Mesenchymal stem cell (in vitro differentiated cells and primary cell): ENCODE measurements at regions not wholly inside any gene's neighbourhood (a gene's known extent, or its start where the extent isn't known, plus 50 kb on each side); places are given as distances from the start of the nearest gene placed in this dataset.
"Not testable (repeated sequence)": the region's sequence is repeated elsewhere in the genome, so short reads cannot be mapped to it uniquely, and the experiment has no call there.

Experiments
- DNase-seq: peaks from one replicate; pipeline ENCODE4 v3.0.0-alpha.2; 2013
- H2AFZ ChIP-seq: one replicate; pipeline ENCODE4 v1.6.1; 2013; ENCODE audit warnings: low read depth, mild to moderate bottlenecking, control low read depth, inconsistent platforms, low read length, moderate library complexity
- H2AK5ac ChIP-seq: 2 replicates; pipeline ENCODE4 v1.6.1; 2013; ENCODE audit warnings: low read length, moderate library complexity, mild to moderate bottlenecking, inconsistent platforms; ENCODE audit not compliant: severe bottlenecking
- H2BK120ac ChIP-seq: one replicate; pipeline ENCODE4 v1.6.1; 2013; ENCODE audit warnings: low read depth, mild to moderate bottlenecking, inconsistent platforms, low read length, moderate library complexity
- H2BK12ac ChIP-seq, 2 experiments: one replicate each; pipeline ENCODE4 v1.6.1; 2013; ENCODE audit warnings: inconsistent platforms in 2 of 2, low read length in 2 of 2, mild to moderate bottlenecking in 2 of 2, moderate library complexity in 2 of 2, control low read depth in 1 of 2
- H2BK15ac ChIP-seq: one replicate; pipeline ENCODE4 v1.6.1; 2013; ENCODE audit warnings: mild to moderate bottlenecking, low read depth, inconsistent platforms; ENCODE audit not compliant: poor library complexity, severe bottlenecking
- H2BK5ac ChIP-seq: 2 replicates; pipeline ENCODE4 v1.6.1; 2013; ENCODE audit warnings: low read depth, mild to moderate bottlenecking, low read length, control low read depth, inconsistent platforms; ENCODE audit not compliant: poor library complexity, severe bottlenecking
- H3K14ac ChIP-seq, 2 experiments: one replicate each; pipeline ENCODE4 v1.6.1; 2013; ENCODE audit warnings: inconsistent platforms in 2 of 2, low read length in 2 of 2, control low read depth in 1 of 2, mild to moderate bottlenecking in 1 of 2, moderate library complexity in 1 of 2
- H3K18ac ChIP-seq, 2 experiments: one replicate each; pipeline ENCODE4 v1.6.1; 2013; ENCODE audit warnings: inconsistent platforms in 2 of 2, low read length in 2 of 2, control low read depth in 1 of 2, low read depth in 1 of 2, mild to moderate bottlenecking in 1 of 2
- H3K23ac ChIP-seq, 2 experiments: one replicate each; pipeline ENCODE4 v1.6.1; 2013; ENCODE audit warnings: inconsistent platforms in 2 of 2, low read length in 2 of 2, mild to moderate bottlenecking in 2 of 2, moderate library complexity in 2 of 2, control low read depth in 1 of 2
- H3K27ac ChIP-seq: 2 replicates; pipeline ENCODE4 v1.5.1; 2013; ENCODE audit warnings: mild to moderate bottlenecking, moderate library complexity, low read length, control low read depth, inconsistent platforms; ENCODE audit not compliant: poor library complexity, severe bottlenecking
- H3K27me3 ChIP-seq, 2 experiments: 2 replicates each; pipeline versions ENCODE4 v1.6.1 to v1.7.0; 2013; ENCODE audit warnings: low read length in 2 of 2, mild to moderate bottlenecking in 2 of 2, moderate library complexity in 2 of 2, control low read depth in 1 of 2, inconsistent platforms in 1 of 2; ENCODE audit not compliant: control insufficient read depth in 1 of 2, insufficient read depth in 1 of 2
- H3K36me3 ChIP-seq, 2 experiments: 2 replicates each; pipeline versions ENCODE4 v1.6.1 to v1.7.0; 2013; ENCODE audit warnings: low read length in 2 of 2, control low read depth in 1 of 2, inconsistent platforms in 1 of 2, low read depth in 1 of 2, mild to moderate bottlenecking in 1 of 2; ENCODE audit not compliant: insufficient read depth in 2 of 2, control insufficient read depth in 1 of 2
- H3K4ac ChIP-seq, 2 experiments: one replicate each; pipeline ENCODE4 v1.6.1; 2013; ENCODE audit warnings: inconsistent platforms in 2 of 2, low read length in 2 of 2, mild to moderate bottlenecking in 2 of 2, moderate library complexity in 2 of 2, control low read depth in 1 of 2, low read depth in 1 of 2
- H3K4me1 ChIP-seq: 2 replicates; pipeline ENCODE4 v1.6.1; 2013; ENCODE audit warnings: low read depth, low read length, control low read depth; ENCODE audit not compliant: control insufficient read depth, insufficient read depth
- H3K4me2 ChIP-seq: 2 replicates; pipeline ENCODE4 v1.6.1; 2013; ENCODE audit warnings: low read length, mild to moderate bottlenecking, inconsistent platforms; ENCODE audit not compliant: poor library complexity, severe bottlenecking
- H3K4me3 ChIP-seq, 2 experiments: 2 replicates each; pipeline versions ENCODE4 v1.5.1 to v1.7.0; 2013; ENCODE audit warnings: low read length in 2 of 2, mild to moderate bottlenecking in 2 of 2, control low read depth in 1 of 2, low read depth in 1 of 2; ENCODE audit not compliant: insufficient read depth in 1 of 2
- H3K79me1 ChIP-seq: replicated peaks from 2 replicates; pipeline ENCODE4 v1.6.1; 2013; ENCODE audit warnings: mild to moderate bottlenecking, control low read depth, low read length, inconsistent platforms; ENCODE audit not compliant: poor library complexity, severe bottlenecking
- H3K9ac ChIP-seq: 2 replicates; pipeline ENCODE4 v1.7.0; 2013; ENCODE audit warnings: mild to moderate bottlenecking, low read length, moderate library complexity
- H3K9me3 ChIP-seq: 2 replicates; pipeline ENCODE4 v1.7.0; 2013; ENCODE audit warnings: mild to moderate bottlenecking, low read length; ENCODE audit not compliant: control insufficient read depth
- H4K8ac ChIP-seq: one replicate; pipeline ENCODE4 v1.6.1; 2013; ENCODE audit warnings: inconsistent platforms, mild to moderate bottlenecking, low read length, moderate library complexity
- H4K91ac ChIP-seq: one replicate; pipeline ENCODE4 v1.6.1; 2013; ENCODE audit warnings: mild to moderate bottlenecking, low read length, inconsistent platforms
- WGBS: methylation state at CpG from one replicate; pipeline ENCODE4 v1.1.7; 2013; ENCODE audit warnings: mixed read lengths; 5-methylcytosine and 5-hydroxymethylcytosine counted together

DNA sequence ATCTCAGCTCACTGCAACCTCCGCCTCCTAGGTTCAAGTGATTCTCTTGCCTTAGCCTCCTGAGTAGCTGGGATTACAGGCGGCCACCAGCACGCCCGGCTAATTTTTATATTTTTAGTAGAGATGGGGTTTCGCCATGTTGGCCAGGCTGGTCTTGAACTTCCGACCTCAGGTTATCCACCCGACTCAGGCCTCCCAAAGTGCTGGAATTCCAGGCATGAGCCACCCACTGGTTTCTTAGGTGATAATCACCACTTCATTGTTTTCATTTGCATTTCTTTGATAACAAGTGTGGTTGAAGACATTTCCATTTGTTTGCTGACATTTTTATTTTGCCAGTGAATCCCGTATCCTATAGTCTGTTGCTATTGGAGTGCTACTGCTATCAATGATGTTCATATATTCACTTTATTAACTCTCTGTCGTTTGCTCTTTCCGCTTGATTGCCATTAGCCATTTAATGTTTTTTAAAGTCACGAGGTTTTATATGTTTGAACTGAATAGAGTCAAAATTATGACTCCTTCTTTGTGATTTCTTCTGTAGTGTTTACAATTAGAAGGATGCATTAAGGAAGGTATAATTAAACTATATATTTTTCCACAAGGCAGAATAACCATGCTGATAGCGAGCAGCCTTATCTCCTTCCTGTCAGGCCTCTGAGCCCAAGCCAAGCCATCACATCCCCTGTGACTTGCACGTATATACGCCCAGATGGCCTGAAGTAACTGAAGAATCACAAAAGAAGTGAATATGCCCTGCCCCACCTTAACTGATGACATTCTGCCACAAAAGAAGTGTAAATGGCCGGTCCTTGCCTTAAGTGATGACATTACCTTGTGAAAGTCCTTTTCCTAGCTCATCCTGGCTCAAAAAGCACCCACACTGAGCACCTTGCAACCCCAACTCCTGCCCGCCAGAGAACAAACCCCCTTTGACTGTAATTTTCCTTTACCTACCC, 87.3 kb upstream of the DAPK1 start:
- not testable (repeated sequence) for H3K79me1 ChIP-seq, H3K18ac ChIP-seq, DNase-seq, H3K14ac ChIP-seq, H3K27me3 ChIP-seq, H2AK5ac ChIP-seq, H4K91ac ChIP-seq, H3K9me3 ChIP-seq, H2BK15ac ChIP-seq, H3K27ac ChIP-seq, H3K4ac ChIP-seq, H3K4me3 ChIP-seq, H2AFZ ChIP-seq, H2BK120ac ChIP-seq, H3K4me1 ChIP-seq, H3K9ac ChIP-seq, H3K4me2 ChIP-seq, H2BK5ac ChIP-seq, H4K8ac ChIP-seq, H3K36me3 ChIP-seq, H2BK12ac ChIP-seq, H3K23ac ChIP-seq
- 48% methylated on average over 13 of the region's 16 CpGs for WGBS

- Histone ChIP-seq H3K36me3 (no peaks in the 10 kb centered on the region), H4K8ac (no peak overlapping the region), H3K4me3 (no peak overlapping the region), H2BK120ac (no peak overlapping the region), H3K23ac (no peak overlapping the region), H3K18ac (no peak overlapping the region), H2BK12ac (no peak overlapping the region), H3K79me1 (no peaks in the 10 kb centered on the region), H4K91ac (no peak overlapping the region), H3K27ac (no peak overlapping the region), H3K14ac (no peak overlapping the region), H3K4me2 (no peak overlapping the region), H2AK5ac (no peak overlapping the region), H2AFZ (no peak overlapping the region), H3K9me3 (no peaks in the 10 kb centered on the region), H3K4ac (no peak overlapping the region), H3K9ac (no peak overlapping the region), H3K27me3 (no peaks in the 10 kb centered on the region), H3K4me1 (peaks cover 1% of the 10 kb centered on the region), H2BK5ac (no peak overlapping the region), H2BK15ac (no peak overlapping the region)
- WGBS: 66% methylated on average over 1 of the region's 1 CpG
- DNase-seq: no peak
These were observed 76.8 kb upstream of the DAPK1 start for GRCh38 chr9:87420884-87421283.

GRCh38 chr9:87421734-87422133, 75.9 kb upstream of the DAPK1 start:
- DNase-seq: no peak
- no peak overlapping the region for H3K14ac ChIP-seq
- no peak overlapping the region for H4K8ac ChIP-seq
- H2AFZ ChIP-seq: no peak overlapping the region
- H3K23ac ChIP-seq: no peak overlapping the region
- no peaks in the 10 kb centered on the region for H3K9me3 ChIP-seq
- no peak overlapping the region for H4K91ac ChIP-seq
- H3K27ac ChIP-seq: no peak overlapping the region
- no peak overlapping the region for H3K4ac ChIP-seq
- no peaks in the 10 kb centered on the region for H3K36me3 ChIP-seq
- no peak overlapping the region for H2BK12ac ChIP-seq
- H2BK120ac ChIP-seq: no peak overlapping the region
- H3K9ac ChIP-seq: no peak overlapping the region
- WGBS: 86% methylated on average over 3 of the region's 3 CpGs
- no peak overlapping the region for H2BK5ac ChIP-seq
- H3K4me1 ChIP-seq: peaks cover 1% of the 10 kb centered on the region
- no peak overlapping the region for H3K4me2 ChIP-seq
- H3K4me3 ChIP-seq: no peak overlapping the region
- H2BK15ac ChIP-seq: no peak overlapping the region
- H3K27me3 ChIP-seq: no peaks in the 10 kb centered on the region
- no peak overlapping the region for H3K18ac ChIP-seq
- no peaks in the 10 kb centered on the region for H3K79me1 ChIP-seq
- no peak overlapping the region for H2AK5ac ChIP-seq

DNA sequence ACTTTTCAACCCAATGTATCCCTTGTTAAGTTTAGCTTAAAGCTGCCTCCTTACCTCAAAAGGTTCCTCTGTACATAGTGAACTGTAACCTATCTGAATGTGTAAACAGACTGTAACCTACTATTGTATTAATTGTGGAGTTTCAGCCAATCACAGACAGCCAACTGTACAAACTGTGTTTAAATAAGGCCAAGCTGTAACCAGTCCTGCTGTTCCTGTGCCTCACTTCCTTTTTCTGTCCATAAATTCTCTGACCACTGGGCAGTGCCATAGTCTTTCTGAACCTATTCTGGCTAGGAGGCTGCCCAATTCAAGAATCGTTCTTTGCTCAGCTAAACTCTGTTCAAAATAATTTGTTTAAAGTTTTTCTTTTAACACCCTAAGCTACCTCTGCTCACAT, 74.7 kb upstream of the DAPK1 start:
- Histone ChIP-seq H3K4me1 (peaks cover 1% of the 10 kb centered on the region), H4K91ac (no peak overlapping the region), H3K4me3 (no peak overlapping the region), H2BK5ac (no peak overlapping the region), H2AK5ac (no peak overlapping the region), H3K18ac (no peak overlapping the region), H3K27me3 (peaks cover 0 to 1% of the 10 kb centered on the region in 2 experiments), H3K79me1 (no peaks in the 10 kb centered on the region), H3K36me3 (no peaks in the 10 kb centered on the region), H3K14ac (no peak overlapping the region), H3K4me2 (no peak overlapping the region), H2BK12ac (no peak overlapping the region), H2BK15ac (no peak overlapping the region), H3K4ac (no peak overlapping the region), H3K9ac (no peak overlapping the region), H2BK120ac (no peak overlapping the region), H3K23ac (no peak overlapping the region), H2AFZ (no peak overlapping the region), H3K9me3 (no peaks in the 10 kb centered on the region), H4K8ac (no peak overlapping the region), H3K27ac (no peak overlapping the region)
- no peak for DNase-seq
- 100% methylated on average over 1 of the region's 1 CpG for WGBS
